ENCODE measurements at regions not wholly inside any gene's neighbourhood (a gene's known extent, or its start where the extent isn't known, plus 50 kb on each side); places are given as distances from the start of the nearest gene placed in this dataset.

DNA sequence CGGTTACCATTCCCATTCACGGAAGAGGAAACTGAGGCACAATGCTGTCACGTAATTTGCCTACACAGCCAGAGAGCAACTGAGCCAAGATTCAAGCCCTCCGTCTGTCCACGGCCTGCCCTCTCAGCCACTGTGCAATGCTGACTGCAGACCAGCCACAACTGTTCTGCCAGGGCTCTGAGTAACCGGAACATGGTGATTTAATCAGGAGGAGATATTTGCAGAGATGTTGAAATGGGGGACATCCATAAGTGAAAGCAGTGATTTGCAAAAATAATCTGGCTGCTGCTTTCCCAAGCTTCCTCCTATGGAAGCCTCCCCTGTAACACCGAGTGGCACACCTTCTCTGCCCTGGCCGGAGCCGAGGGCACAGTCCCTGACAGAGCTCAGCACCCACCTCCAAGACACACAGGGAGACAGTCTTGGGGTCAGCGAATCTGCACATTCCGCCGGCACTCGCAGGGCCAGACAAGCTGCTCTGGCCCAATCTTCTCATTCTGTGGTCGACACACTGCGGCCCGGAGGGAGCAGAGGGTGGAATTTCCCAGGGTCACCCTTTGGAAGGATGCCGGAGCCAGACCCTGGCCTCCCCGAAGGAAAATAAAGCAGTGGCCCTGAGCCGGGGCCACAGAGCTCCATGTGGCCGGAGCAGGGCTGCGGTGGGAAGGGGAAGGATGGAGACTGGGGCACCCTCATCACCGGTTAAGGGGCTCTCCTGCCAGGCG is 158.2 kb upstream of the DIO3 start:
- peaks cover 9% of the 10 kb centered on the region for H3K4me1 ChIP-seq (ENCODE audit: control insufficient read depth, insufficient read depth, low read length, unreplicated experiment)
- H3K79me2 ChIP-seq (ENCODE audit: control insufficient read depth, insufficient read depth, low read length, unreplicated experiment), result no peaks in the 10 kb centered on the region
- no peaks in the 10 kb centered on the region for H3K36me3 ChIP-seq (ENCODE audit: insufficient read depth, low read length)
- no peak overlapping the region for H3K27ac ChIP-seq (ENCODE audit: low read depth, low read length)
- H2AFZ ChIP-seq (ENCODE audit: low read length, unreplicated experiment), result no peak overlapping the region
- no peak overlapping the region for H3K4me3 ChIP-seq (ENCODE audit: low read depth, low read length)
- H3K27me3 ChIP-seq (ENCODE audit: insufficient read depth, low read length), result 0 out of 2 replicates have a peak, but pooled peaks cover 6% of the 10 kb centered on the region

DNA sequence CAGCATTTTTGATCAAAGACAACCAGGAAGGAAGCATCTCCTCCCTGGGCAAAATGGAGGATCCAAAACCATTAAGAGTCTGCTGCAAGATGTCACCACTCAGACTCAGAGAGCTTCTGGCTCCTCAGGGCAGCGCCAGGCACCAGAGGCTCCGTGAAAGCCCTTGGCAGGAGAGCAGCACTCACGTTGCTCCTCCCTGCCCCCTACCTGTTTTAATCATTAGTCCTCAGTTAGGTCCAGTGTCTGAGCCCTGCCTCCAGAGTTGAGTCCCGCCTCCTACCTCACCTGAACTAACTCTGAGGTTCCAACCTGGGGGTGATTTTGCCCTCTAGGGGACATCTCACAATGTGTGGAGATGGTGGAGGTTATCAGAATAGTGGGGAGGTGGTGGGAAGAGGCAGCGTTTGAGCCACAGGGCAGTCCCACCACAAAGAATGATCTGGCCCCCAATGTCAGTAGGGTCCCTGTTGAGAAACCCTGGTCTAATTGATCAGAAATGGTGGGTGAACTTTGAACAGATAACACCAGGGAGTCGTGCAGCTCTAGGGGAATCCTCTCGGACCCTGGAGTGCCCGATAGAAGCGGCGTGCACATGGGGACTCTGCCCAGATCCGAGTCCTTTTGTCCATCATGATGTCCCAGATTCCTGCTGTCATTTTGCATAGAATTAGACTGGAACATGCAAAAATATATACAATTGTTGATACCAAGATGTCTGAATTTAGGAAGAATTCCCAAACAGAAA is 156.7 kb upstream of the DIO3 start:
- H3K4me1 ChIP-seq (ENCODE audit: control insufficient read depth, insufficient read depth, low read length, unreplicated experiment), result peaks cover 16% of the 10 kb centered on the region
- no peak overlapping the region for H2AFZ ChIP-seq (ENCODE audit: low read length, unreplicated experiment)
- no peak overlapping the region for H3K27ac ChIP-seq (ENCODE audit: low read depth, low read length)
- H3K36me3 ChIP-seq (ENCODE audit: insufficient read depth, low read length), result no peaks in the 10 kb centered on the region
- no peaks in the 10 kb centered on the region for H3K79me2 ChIP-seq (ENCODE audit: control insufficient read depth, insufficient read depth, low read length, unreplicated experiment)
- H3K27me3 ChIP-seq (ENCODE audit: insufficient read depth, low read length), result 0 out of 2 replicates have a peak, but pooled peaks cover 6% of the 10 kb centered on the region
- no peak overlapping the region for H3K4me3 ChIP-seq (ENCODE audit: low read depth, low read length)

- Histone ChIP-seq H3K4me3 (ENCODE audit: low read depth, low read length) (peak overlapping the region; percentile 49), H2AFZ (ENCODE audit: low read length, unreplicated experiment) (no peak overlapping the region), H3K36me3 (ENCODE audit: insufficient read depth, low read length) (no peaks in the 10 kb centered on the region), H3K79me2 (ENCODE audit: control insufficient read depth, insufficient read depth, low read length, unreplicated experiment) (no peaks in the 10 kb centered on the region), H3K27me3 (ENCODE audit: insufficient read depth, low read length) (0 out of 2 replicates have a peak, but pooled peaks cover 3% of the 10 kb centered on the region), H3K4me1 (ENCODE audit: control insufficient read depth, insufficient read depth, low read length, unreplicated experiment) (peaks cover 16% of the 10 kb centered on the region), H3K27ac (ENCODE audit: low read depth, low read length) (peak overlapping the region; percentile 24; the same call in 1 of the 2 replicates)
Measured at GRCh38 chr14:101405171-101405883, 156.0 kb upstream of the DIO3 start.

GRCh38 chr14:101406921-101407320 is 154.4 kb upstream of the DIO3 start:
- Histone ChIP-seq H3K36me3 (ENCODE audit: insufficient read depth, low read length) (no peaks in the 10 kb centered on the region), H3K79me2 (ENCODE audit: control insufficient read depth, insufficient read depth, low read length, unreplicated experiment) (no peaks in the 10 kb centered on the region), H2AFZ (ENCODE audit: low read length, unreplicated experiment) (no peak overlapping the region), H3K4me3 (ENCODE audit: low read depth, low read length) (no peak overlapping the region), H3K27me3 (ENCODE audit: insufficient read depth, low read length) (no peaks in the 10 kb centered on the region), H3K27ac (ENCODE audit: low read depth, low read length) (no peak overlapping the region), H3K4me1 (ENCODE audit: control insufficient read depth, insufficient read depth, low read length, unreplicated experiment) (peaks cover 16% of the 10 kb centered on the region)

DNA sequence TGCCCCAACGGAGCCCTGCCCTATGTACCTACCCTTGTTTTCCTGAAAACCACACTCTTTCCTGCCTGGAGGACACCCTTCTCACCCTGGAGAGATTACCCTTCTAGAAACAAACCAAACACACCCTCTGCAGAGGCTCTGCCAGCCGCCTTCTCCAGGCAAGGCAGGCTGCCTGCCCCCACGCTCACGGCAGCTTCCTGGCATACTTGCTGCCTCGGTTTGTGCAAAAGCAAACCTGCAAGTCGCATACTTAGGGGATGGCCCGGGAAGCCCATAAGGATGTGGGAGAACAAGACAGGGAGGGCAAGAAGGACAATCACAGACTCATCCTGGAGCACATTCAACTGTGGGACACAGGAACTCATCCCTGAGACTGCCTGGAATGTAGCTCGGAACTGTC is 154.0 kb upstream of the DIO3 start:
- H2AFZ ChIP-seq (ENCODE audit: low read length, unreplicated experiment), result no peak overlapping the region
- H3K27me3 ChIP-seq (ENCODE audit: insufficient read depth, low read length), result no peaks in the 10 kb centered on the region
- no peak overlapping the region for H3K4me3 ChIP-seq (ENCODE audit: low read depth, low read length)
- H3K79me2 ChIP-seq (ENCODE audit: control insufficient read depth, insufficient read depth, low read length, unreplicated experiment), result no peaks in the 10 kb centered on the region
- H3K36me3 ChIP-seq (ENCODE audit: insufficient read depth, low read length), result no peaks in the 10 kb centered on the region
- no peak overlapping the region for H3K27ac ChIP-seq (ENCODE audit: low read depth, low read length)
- H3K4me1 ChIP-seq (ENCODE audit: control insufficient read depth, insufficient read depth, low read length, unreplicated experiment), result peaks cover 16% of the 10 kb centered on the region

DNA sequence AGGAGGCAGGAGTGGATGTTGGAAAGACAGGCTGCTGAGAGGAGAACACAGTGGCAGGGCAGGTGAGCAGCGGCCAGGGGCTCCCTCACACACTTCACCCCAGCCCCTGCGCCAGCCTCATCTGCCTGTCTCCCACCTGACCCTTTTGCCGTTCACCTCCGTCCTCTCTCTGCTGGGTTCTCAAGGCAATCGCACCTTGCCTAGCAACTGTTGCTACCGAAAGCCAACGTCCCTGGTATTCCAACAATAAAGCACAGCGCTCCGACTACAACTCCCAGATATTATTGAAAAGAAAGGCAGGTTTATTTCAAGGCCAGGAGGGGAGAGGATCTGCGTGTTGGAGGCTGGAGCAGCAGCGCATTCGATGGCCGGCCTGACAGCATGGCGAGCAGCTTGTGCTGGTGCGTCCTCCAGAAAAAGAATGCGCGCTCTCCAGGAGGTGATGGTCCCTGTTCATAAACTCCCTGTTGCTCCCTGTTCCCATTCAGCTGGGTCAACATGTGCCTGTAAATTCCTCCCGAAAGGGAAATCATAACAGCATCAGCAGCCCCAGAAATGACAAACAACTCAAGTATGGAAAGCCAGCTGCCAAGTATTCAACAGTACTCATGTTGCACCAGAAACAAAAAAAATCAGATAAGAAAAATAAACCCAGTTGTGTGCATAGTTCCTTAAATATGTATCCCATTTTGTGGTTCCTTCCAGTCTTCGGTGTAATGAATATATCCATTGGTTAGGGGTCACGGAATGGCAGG is 153.0 kb upstream of the DIO3 start:
- Histone ChIP-seq H3K79me2 (ENCODE audit: control insufficient read depth, insufficient read depth, low read length, unreplicated experiment) (no peaks in the 10 kb centered on the region), H3K36me3 (ENCODE audit: insufficient read depth, low read length) (no peaks in the 10 kb centered on the region), H3K4me1 (ENCODE audit: control insufficient read depth, insufficient read depth, low read length, unreplicated experiment) (peaks cover 16% of the 10 kb centered on the region), H3K27ac (ENCODE audit: low read depth, low read length) (no peak overlapping the region), H3K4me3 (ENCODE audit: low read depth, low read length) (no peak overlapping the region), H3K27me3 (ENCODE audit: insufficient read depth, low read length) (no peaks in the 10 kb centered on the region), H2AFZ (ENCODE audit: low read length, unreplicated experiment) (no peak overlapping the region)

DNA sequence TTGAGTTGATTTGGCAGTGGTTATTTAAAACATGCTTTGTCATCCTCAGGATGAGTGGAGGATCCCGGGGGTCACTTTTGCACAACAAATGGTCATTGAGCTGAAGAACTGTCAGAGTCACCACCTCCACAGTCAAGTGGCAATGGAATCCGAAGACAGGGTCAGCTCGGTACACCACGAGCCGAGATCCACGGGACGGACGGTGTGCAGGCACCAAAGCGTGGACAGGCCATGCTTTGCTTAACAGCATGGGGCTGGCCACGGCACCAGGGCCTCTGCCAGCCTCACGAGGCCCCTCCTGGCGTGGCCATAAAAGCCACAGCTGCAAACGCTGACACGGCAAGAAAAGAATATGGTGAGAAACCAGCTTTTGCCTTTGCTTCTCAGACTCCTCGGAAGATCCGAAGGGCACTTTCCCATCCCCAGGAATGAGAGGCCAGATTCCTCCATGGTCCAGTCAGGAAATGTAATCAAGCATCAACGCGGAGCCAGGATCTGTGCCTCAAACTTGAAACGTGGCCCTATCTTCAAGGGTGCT is 152.2 kb upstream of the DIO3 start:
- H2AFZ ChIP-seq (ENCODE audit: low read length, unreplicated experiment), result no peak overlapping the region
- no peak overlapping the region for H3K4me3 ChIP-seq (ENCODE audit: low read depth, low read length)
- H3K79me2 ChIP-seq (ENCODE audit: control insufficient read depth, insufficient read depth, low read length, unreplicated experiment), result no peaks in the 10 kb centered on the region
- H3K27ac ChIP-seq (ENCODE audit: low read depth, low read length), result no peak overlapping the region
- H3K27me3 ChIP-seq (ENCODE audit: insufficient read depth, low read length), result 0 out of 2 replicates have a peak, but pooled peaks cover under 1% of the 10 kb centered on the region
- H3K4me1 ChIP-seq (ENCODE audit: control insufficient read depth, insufficient read depth, low read length, unreplicated experiment), result peaks cover 16% of the 10 kb centered on the region
- no peaks in the 10 kb centered on the region for H3K36me3 ChIP-seq (ENCODE audit: insufficient read depth, low read length)

GRCh38 chr14:101410126-101410525 is 151.2 kb upstream of the DIO3 start:
- Histone ChIP-seq H2AFZ (ENCODE audit: low read length, unreplicated experiment) (no peak overlapping the region), H3K4me3 (ENCODE audit: low read depth, low read length) (no peak overlapping the region), H3K79me2 (ENCODE audit: control insufficient read depth, insufficient read depth, low read length, unreplicated experiment) (no peaks in the 10 kb centered on the region), H3K27ac (ENCODE audit: low read depth, low read length) (no peak overlapping the region), H3K36me3 (ENCODE audit: insufficient read depth, low read length) (no peaks in the 10 kb centered on the region), H3K27me3 (ENCODE audit: insufficient read depth, low read length) (peaks cover 10% of the 10 kb centered on the region), H3K4me1 (ENCODE audit: control insufficient read depth, insufficient read depth, low read length, unreplicated experiment) (peaks cover 16% of the 10 kb centered on the region)

GRCh38 chr14:101411151-101411550 is 150.1 kb upstream of the DIO3 start:
- no peaks in the 10 kb centered on the region for H3K79me2 ChIP-seq (ENCODE audit: control insufficient read depth, insufficient read depth, low read length, unreplicated experiment)
- H3K27me3 ChIP-seq (ENCODE audit: insufficient read depth, low read length), result peaks cover 20% of the 10 kb centered on the region
- H3K27ac ChIP-seq (ENCODE audit: low read depth, low read length), result no peak overlapping the region
- peaks cover 11% of the 10 kb centered on the region for H3K4me1 ChIP-seq (ENCODE audit: control insufficient read depth, insufficient read depth, low read length, unreplicated experiment)
- H3K4me3 ChIP-seq (ENCODE audit: low read depth, low read length), result no peak overlapping the region
- no peak overlapping the region for H2AFZ ChIP-seq (ENCODE audit: low read length, unreplicated experiment)
- no peaks in the 10 kb centered on the region for H3K36me3 ChIP-seq (ENCODE audit: insufficient read depth, low read length)

DNA sequence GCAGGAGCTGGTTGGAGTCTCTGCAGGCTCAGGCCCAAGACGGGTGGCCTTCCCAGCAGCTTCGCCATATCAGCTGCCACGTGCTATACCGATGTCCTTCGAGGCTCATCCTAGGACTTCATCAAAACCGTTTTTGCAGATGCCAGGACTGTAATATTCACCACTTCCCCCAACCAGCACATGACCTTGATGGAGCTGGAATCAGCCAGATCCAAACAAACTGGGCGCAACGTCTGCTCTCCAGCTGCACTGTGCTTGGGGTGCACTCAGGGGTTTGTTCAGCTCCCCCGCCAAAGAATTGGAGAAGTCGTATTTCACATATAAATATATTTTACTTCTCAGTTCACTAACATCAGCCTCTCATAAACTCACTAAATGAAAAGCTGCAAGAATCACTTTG is 149.5 kb upstream of the DIO3 start:
- H3K36me3 ChIP-seq (ENCODE audit: insufficient read depth, low read length), result no peaks in the 10 kb centered on the region
- no peak overlapping the region for H2AFZ ChIP-seq (ENCODE audit: low read length, unreplicated experiment)
- peaks cover 10% of the 10 kb centered on the region for H3K4me1 ChIP-seq (ENCODE audit: control insufficient read depth, insufficient read depth, low read length, unreplicated experiment)
- H3K4me3 ChIP-seq (ENCODE audit: low read depth, low read length), result no peak overlapping the region
- H3K27ac ChIP-seq (ENCODE audit: low read depth, low read length), result no peak overlapping the region
- H3K27me3 ChIP-seq (ENCODE audit: insufficient read depth, low read length), result peaks cover 26% of the 10 kb centered on the region
- H3K79me2 ChIP-seq (ENCODE audit: control insufficient read depth, insufficient read depth, low read length, unreplicated experiment), result no peaks in the 10 kb centered on the region
